ENCODE measurements at regions not wholly inside any gene's neighbourhood (a gene's known extent, or its start where the extent isn't known, plus 50 kb on each side); places are given as distances from the start of the nearest gene placed in this dataset.
"Not testable (repeated sequence)": the region's sequence is repeated elsewhere in the genome, so short reads cannot be mapped to it uniquely, and the experiment has no call there.

GRCh38 chr11:87463486-87464102 lies 425.9 kb downstream of the TMEM135 start:
- Mint-ChIP-seq H3K9me3 (no peaks in the 10 kb centered on the region), H3K27me3 (no peaks in the 10 kb centered on the region), H3K4me1 (no peaks in the 10 kb centered on the region), H3K27ac (no peak overlapping the region), H3K36me3 (ENCODE audit: low read depth) (no peaks in the 10 kb centered on the region), H3K4me3 (no peak overlapping the region)
- POLR2A ChIA-PET = no interaction called here
- CTCF ChIA-PET = interaction anchor here (0.6 to 0.7 kb wide), 2 partner anchors 82 to 950 kb away, joined by 4 to 8 read pairs; no protein-coding TSS in a partner anchor
- DNase-seq = no peak

- Mint-ChIP-seq H3K9me3 (no peaks in the 10 kb centered on the region), H3K4me3 (no peak overlapping the region), H3K27me3 (no peaks in the 10 kb centered on the region), H3K4me1 (no peaks in the 10 kb centered on the region), H3K36me3 (ENCODE audit: low read depth) (no peaks in the 10 kb centered on the region), H3K27ac (no peak overlapping the region)
- POLR2A ChIA-PET = no interaction called here
- DNase-seq = no peak
- CTCF ChIA-PET = no interaction called here
Measured at GRCh38 chr11:87462171-87462570, 424.4 kb downstream of the TMEM135 start.

- H3K27me3 Mint-ChIP-seq = no peaks in the 10 kb centered on the region
- ChIA-PET CTCF (no interaction called here), POLR2A (no interaction called here)
- H3K4me1 Mint-ChIP-seq = no peaks in the 10 kb centered on the region
- H3K9me3 Mint-ChIP-seq = no peaks in the 10 kb centered on the region
- H3K4me3 Mint-ChIP-seq = no peak overlapping the region
- DNase-seq = no peak
- H3K27ac Mint-ChIP-seq = no peak overlapping the region
- no peaks in the 10 kb centered on the region for H3K36me3 Mint-ChIP-seq (ENCODE audit: low read depth)
Measured at GRCh38 chr11:87460842-87461637, 423.3 kb downstream of the TMEM135 start.

GRCh38 chr11:87460279-87460678 lies 422.5 kb downstream of the TMEM135 start:
- Mint-ChIP-seq H3K4me3 (no peak overlapping the region), H3K27me3 (no peaks in the 10 kb centered on the region), H3K4me1 (no peaks in the 10 kb centered on the region), H3K36me3 (ENCODE audit: low read depth) (no peaks in the 10 kb centered on the region), H3K9me3 (no peaks in the 10 kb centered on the region), H3K27ac (no peak overlapping the region)
- DNase-seq = no peak
- ChIA-PET POLR2A (no interaction called here), CTCF (no interaction called here)

GRCh38 chr11:87459351-87459750 lies 421.6 kb downstream of the TMEM135 start:
- H3K27me3 Mint-ChIP-seq = no peaks in the 10 kb centered on the region
- CTCF ChIA-PET = no interaction called here
- no peaks in the 10 kb centered on the region for H3K9me3 Mint-ChIP-seq
- H3K4me1 Mint-ChIP-seq = no peaks in the 10 kb centered on the region
- POLR2A ChIA-PET = interaction anchor here (0.6 kb wide), 1 partner anchor 33 kb away, joined by 3 read pairs; no protein-coding TSS in a partner anchor
- DNase-seq = no peak
- H3K4me3 Mint-ChIP-seq = no peak overlapping the region
- no peak overlapping the region for H3K27ac Mint-ChIP-seq
- H3K36me3 Mint-ChIP-seq (ENCODE audit: low read depth) = no peaks in the 10 kb centered on the region

GRCh38 chr11:87456499-87456898 lies 418.8 kb downstream of the TMEM135 start:
- no peak overlapping the region for H3K4me3 Mint-ChIP-seq
- ChIA-PET POLR2A (no interaction called here), CTCF (no interaction called here)
- no peaks in the 10 kb centered on the region for H3K27me3 Mint-ChIP-seq
- no peak overlapping the region for H3K27ac Mint-ChIP-seq
- H3K36me3 Mint-ChIP-seq (ENCODE audit: low read depth) = no peaks in the 10 kb centered on the region
- no peak for DNase-seq
- no peaks in the 10 kb centered on the region for H3K9me3 Mint-ChIP-seq
- no peaks in the 10 kb centered on the region for H3K4me1 Mint-ChIP-seq

- POLR2A ChIA-PET = no interaction called here
- Mint-ChIP-seq H3K27ac (no peak overlapping the region), H3K4me1 (no peaks in the 10 kb centered on the region), H3K9me3 (no peaks in the 10 kb centered on the region), H3K27me3 (no peaks in the 10 kb centered on the region), H3K36me3 (ENCODE audit: low read depth) (no peaks in the 10 kb centered on the region), H3K4me3 (no peak overlapping the region)
- CTCF ChIA-PET = no interaction called here
- no peak for DNase-seq
Measured at GRCh38 chr11:87455180-87455579, 417.4 kb downstream of the TMEM135 start.

GRCh38 chr11:87454241-87454640 lies 416.5 kb downstream of the TMEM135 start:
- ChIA-PET CTCF (no interaction called here), POLR2A (interaction anchor here (0.6 kb wide), 1 partner anchor 985 kb away, joined by 3 read pairs; no protein-coding TSS in a partner anchor)
- Mint-ChIP-seq H3K4me3 (no peak overlapping the region), H3K4me1 (no peaks in the 10 kb centered on the region), H3K27ac (no peak overlapping the region), H3K9me3 (no peaks in the 10 kb centered on the region), H3K36me3 (ENCODE audit: low read depth) (no peaks in the 10 kb centered on the region), H3K27me3 (peaks cover 2% of the 10 kb centered on the region)
- no peak for DNase-seq

- no peaks in the 10 kb centered on the region for H3K4me1 Mint-ChIP-seq
- DNase-seq = no peak
- no peak overlapping the region for H3K27ac Mint-ChIP-seq
- no peaks in the 10 kb centered on the region for H3K9me3 Mint-ChIP-seq
- POLR2A ChIA-PET = interaction anchor here (0.6 kb wide), 1 partner anchor 984 kb away, joined by 3 read pairs; no protein-coding TSS in a partner anchor
- no peak overlapping the region for H3K4me3 Mint-ChIP-seq
- H3K36me3 Mint-ChIP-seq (ENCODE audit: low read depth) = no peaks in the 10 kb centered on the region
- H3K27me3 Mint-ChIP-seq = peaks cover 7% of the 10 kb centered on the region
- CTCF ChIA-PET = no interaction called here
Measured at GRCh38 chr11:87453531-87454089, 415.9 kb downstream of the TMEM135 start.

- CTCF ChIA-PET; H3K4me3 Mint-ChIP-seq; POLR2A ChIA-PET; H3K27ac Mint-ChIP-seq; H3K36me3 Mint-ChIP-seq (ENCODE audit: low read depth); DNase-seq; H3K4me1 Mint-ChIP-seq; H3K9me3 Mint-ChIP-seq: not testable (repeated sequence)
- H3K27me3 Mint-ChIP-seq = peaks cover 11% of the 10 kb centered on the region
Measured at GRCh38 chr11:87452025-87452424, 414.3 kb downstream of the TMEM135 start.

- H3K36me3 Mint-ChIP-seq (ENCODE audit: low read depth) = no peaks in the 10 kb centered on the region
- ChIA-PET POLR2A (no interaction called here), CTCF (no interaction called here)
- H3K27me3 Mint-ChIP-seq = peaks cover 11% of the 10 kb centered on the region
- no peak overlapping the region for H3K4me3 Mint-ChIP-seq
- no peak for DNase-seq
- no peaks in the 10 kb centered on the region for H3K9me3 Mint-ChIP-seq
- no peak overlapping the region for H3K27ac Mint-ChIP-seq
- H3K4me1 Mint-ChIP-seq = no peaks in the 10 kb centered on the region
Measured at GRCh38 chr11:87451395-87451794, 413.7 kb downstream of the TMEM135 start.

GRCh38 chr11:87447606-87448005 lies 409.9 kb downstream of the TMEM135 start:
- H3K36me3 Mint-ChIP-seq (ENCODE audit: low read depth) = no peaks in the 10 kb centered on the region
- ChIA-PET POLR2A (no interaction called here), CTCF (no interaction called here)
- no peak overlapping the region for H3K4me3 Mint-ChIP-seq
- no peak for DNase-seq
- H3K27ac Mint-ChIP-seq = no peak overlapping the region
- H3K9me3 Mint-ChIP-seq = no peaks in the 10 kb centered on the region
- H3K27me3 Mint-ChIP-seq = peaks cover 13% of the 10 kb centered on the region
- H3K4me1 Mint-ChIP-seq = no peaks in the 10 kb centered on the region

- CTCF ChIA-PET = interaction anchor here (1.0 kb wide), 1 partner anchor 12 kb away, joined by 3 read pairs; no protein-coding TSS in a partner anchor
- no peaks in the 10 kb centered on the region for H3K9me3 Mint-ChIP-seq
- no peak overlapping the region for H3K4me3 Mint-ChIP-seq
- H3K4me1 Mint-ChIP-seq = no peaks in the 10 kb centered on the region
- no peaks in the 10 kb centered on the region for H3K36me3 Mint-ChIP-seq (ENCODE audit: low read depth)
- no peak overlapping the region for H3K27ac Mint-ChIP-seq
- DNase-seq = no peak
- POLR2A ChIA-PET = no interaction called here
- peaks cover 15% of the 10 kb centered on the region for H3K27me3 Mint-ChIP-seq
Measured at GRCh38 chr11:87444993-87445392, 407.3 kb downstream of the TMEM135 start.

Measured in activated CD4-positive, alpha-beta T cell treated with anti-CD3 and anti-CD28 coated beads, Interleukin-2, amount 10 ng/mL, durations not matched to agents 7 days and 5 days (primary cell).